A673 (cell line): ENCODE measurements at regions not wholly inside any gene's neighbourhood (a gene's known extent, or its start where the extent isn't known, plus 50 kb on each side); places are given as distances from the start of the nearest gene placed in this dataset.

Source experiments
- BruUV-seq: library from RNA; stranded (reverse); fragments of 400-500 nt; replicated peaks from 2 replicates; lab custom pipeline; 2021; lab: Mats Ljungman, UMichigan
- CTCF ChIA-PET: fragments of 300-600 bp; sonication (Branson Sonifier 250); formaldehyde crosslinking; loops from one replicate; lab custom pipeline; 2022; ENCODE audit warnings: antibody characterized with exemption; lab: Charles Lee
- POLR2A ChIA-PET: fragments of 300-600 bp; sonication (Branson Sonifier 250); formaldehyde crosslinking; loops from one replicate; lab custom pipeline; 2022; ENCODE audit warnings: antibody characterized with exemption; ENCODE audit not compliant: low non-redundant PET; lab: Charles Lee
- DNase-seq: peaks from one replicate; pipeline ENCODE4 v3.0.0-alpha.2; 2015; ENCODE audit warnings: low spot score
- H3K27ac ChIP-seq: fragments of 200-600 bp; sonication (generic); 2 replicates; pipeline ENCODE4 v1.5.1; 2016; ENCODE audit warnings: mixed run types, low read depth, mild to moderate bottlenecking, mixed read lengths, antibody characterized with exemption, low read length; ENCODE audit not compliant: poor library complexity, severe bottlenecking
- H3K27me3 ChIP-seq: fragments of 200-600 bp; sonication (generic); replicated peaks from 2 replicates; pipeline ENCODE4 v1.6.1; 2017; ENCODE audit warnings: mixed run types, low read depth, mild to moderate bottlenecking, mixed read lengths, antibody characterized with exemption, low read length; ENCODE audit not compliant: insufficient read depth, poor library complexity
- H3K36me3 ChIP-seq: fragments of 200-600 bp; sonication (generic); 2 replicates; pipeline ENCODE4 v1.6.1; 2016; ENCODE audit warnings: mixed run types, mild to moderate bottlenecking, mixed read lengths, antibody characterized with exemption, low read length; ENCODE audit not compliant: insufficient read depth, poor library complexity, severe bottlenecking
- H3K4me1 ChIP-seq: fragments of 200-600 bp; sonication (generic); 2 replicates; pipeline ENCODE4 v1.6.1; 2017; ENCODE audit warnings: mixed run types, mild to moderate bottlenecking, mixed read lengths, antibody characterized with exemption, low read length; ENCODE audit not compliant: insufficient read depth, poor library complexity, severe bottlenecking
- H3K4me3 ChIP-seq: fragments of 200-600 bp; sonication (generic); 2 replicates; pipeline ENCODE4 v1.5.1; 2016; ENCODE audit warnings: low read depth, mixed run types, mild to moderate bottlenecking, mixed read lengths, low read length; ENCODE audit not compliant: poor library complexity, severe bottlenecking
- H3K9me3 ChIP-seq: fragments of 200-600 bp; sonication (generic); 2 replicates; pipeline ENCODE4 v1.6.1; 2016; ENCODE audit warnings: mixed run types, low read depth, mild to moderate bottlenecking, mixed read lengths, antibody characterized with exemption, low read length; ENCODE audit not compliant: poor library complexity, severe bottlenecking
- EZH2 ChIP-seq: fragments of 200-600 bp; sonication (generic); IDR thresholded peaks from 2 replicates; pipeline ENCODE4 v1.6.1; 2017; ENCODE audit warnings: borderline replicate concordance, low read depth, mild to moderate bottlenecking, mixed read lengths, antibody characterized with exemption, low read length; ENCODE audit not compliant: poor library complexity, severe bottlenecking
- intact Hi-C: fragments of 100-400 bp; cut with micrococcal nuclease; formaldehyde crosslinking; loops from one replicate; pipeline ENCODE4 v1.10.0; 2022; ENCODE audit not compliant: unreplicated experiment
- TF ChIP-seq, protein P1 (sequence below): fragments of 300-800, 200-600 bp; sonication (generic); conservative IDR thresholded peaks from 2 replicates; pipeline ENCODE4 v1.5.1; 2017; ENCODE audit warnings: low read depth, mild to moderate bottlenecking, antibody characterized with exemption, low read length, moderate library complexity, mixed read lengths

DNA sequence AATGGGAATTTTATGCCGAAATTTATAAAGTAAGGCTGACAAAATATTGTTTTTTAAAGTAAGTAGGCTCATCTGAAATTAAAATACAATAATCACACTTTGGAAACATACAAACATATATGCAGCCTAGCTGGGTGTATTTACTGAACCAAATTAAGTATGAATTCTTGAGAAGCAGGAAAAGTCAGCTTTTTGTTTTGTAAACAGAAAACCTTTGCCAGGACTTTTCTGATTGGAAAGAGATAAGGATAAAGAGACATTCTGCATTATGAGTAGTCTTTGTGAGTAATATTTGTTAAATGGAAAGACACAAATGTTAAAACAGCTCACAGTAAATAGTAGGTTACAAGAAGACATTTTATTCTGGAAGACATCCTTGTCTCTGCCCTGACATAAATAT lies 1380.8 kb downstream of the GRIK2 start:
- ChIA-PET POLR2A (no interaction called here), CTCF (no interaction called here)
- H3K27me3 ChIP-seq, result no peaks in the 10 kb centered on the region
- TF ChIP-seq EZH2, result no peak
- TF ChIP-seq, protein P1, sequence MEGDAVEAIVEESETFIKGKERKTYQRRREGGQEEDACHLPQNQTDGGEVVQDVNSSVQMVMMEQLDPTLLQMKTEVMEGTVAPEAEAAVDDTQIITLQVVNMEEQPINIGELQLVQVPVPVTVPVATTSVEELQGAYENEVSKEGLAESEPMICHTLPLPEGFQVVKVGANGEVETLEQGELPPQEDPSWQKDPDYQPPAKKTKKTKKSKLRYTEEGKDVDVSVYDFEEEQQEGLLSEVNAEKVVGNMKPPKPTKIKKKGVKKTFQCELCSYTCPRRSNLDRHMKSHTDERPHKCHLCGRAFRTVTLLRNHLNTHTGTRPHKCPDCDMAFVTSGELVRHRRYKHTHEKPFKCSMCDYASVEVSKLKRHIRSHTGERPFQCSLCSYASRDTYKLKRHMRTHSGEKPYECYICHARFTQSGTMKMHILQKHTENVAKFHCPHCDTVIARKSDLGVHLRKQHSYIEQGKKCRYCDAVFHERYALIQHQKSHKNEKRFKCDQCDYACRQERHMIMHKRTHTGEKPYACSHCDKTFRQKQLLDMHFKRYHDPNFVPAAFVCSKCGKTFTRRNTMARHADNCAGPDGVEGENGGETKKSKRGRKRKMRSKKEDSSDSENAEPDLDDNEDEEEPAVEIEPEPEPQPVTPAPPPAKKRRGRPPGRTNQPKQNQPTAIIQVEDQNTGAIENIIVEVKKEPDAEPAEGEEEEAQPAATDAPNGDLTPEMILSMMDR, result no peak
- H3K36me3 ChIP-seq, result no peaks in the 10 kb centered on the region
- no peak for DNase-seq
- H3K4me1 ChIP-seq, result no peaks in the 10 kb centered on the region
- no TSS peak for BruUV-seq
- no peak overlapping the region for H3K27ac ChIP-seq
- intact Hi-C loops, result no loop called here
- no peak overlapping the region for H3K4me3 ChIP-seq
- H3K9me3 ChIP-seq, result peaks cover 6% of the 10 kb centered on the region

- no peaks in the 10 kb centered on the region for H3K4me1 ChIP-seq
- H3K4me3 ChIP-seq, result no peak overlapping the region
- TF ChIP-seq EZH2, result no peak
- TF ChIP-seq, protein P1, result no peak
- ChIA-PET CTCF (no interaction called here), POLR2A (no interaction called here)
- H3K36me3 ChIP-seq, result no peaks in the 10 kb centered on the region
- no peaks in the 10 kb centered on the region for H3K27me3 ChIP-seq
- H3K9me3 ChIP-seq, result peaks cover 13% of the 10 kb centered on the region
- no peak overlapping the region for H3K27ac ChIP-seq
- BruUV-seq, result no TSS peak
- intact Hi-C loops, result no loop called here
- no peak for DNase-seq
Measured at GRCh38 chr6:102773636-102774035, 1380.1 kb downstream of the GRIK2 start.

GRCh38 chr6:102766963-102767362 lies 1373.5 kb downstream of the GRIK2 start:
- intact Hi-C loops, result no loop called here
- H3K9me3 ChIP-seq, result peaks cover 13% of the 10 kb centered on the region
- CTCF ChIA-PET, result no interaction called here
- POLR2A ChIA-PET, result no interaction called here
- no peak overlapping the region for H3K27ac ChIP-seq
- no peak overlapping the region for H3K4me3 ChIP-seq
- no peaks in the 10 kb centered on the region for H3K4me1 ChIP-seq
- TF ChIP-seq EZH2, result no peak
- TF ChIP-seq, protein P1, result no peak
- no peaks in the 10 kb centered on the region for H3K27me3 ChIP-seq
- no TSS peak for BruUV-seq
- H3K36me3 ChIP-seq, result no peaks in the 10 kb centered on the region
- DNase-seq, result peak; percentile 63
